Astrocyte of the cerebellum (primary cell): ENCODE measurements at regions not wholly inside any gene's neighbourhood (a gene's known extent, or its start where the extent isn't known, plus 50 kb on each side); places are given as distances from the start of the nearest gene placed in this dataset.

ENCODE experiments used
- DNase-seq: peaks from one replicate; pipeline ENCODE4 v3.0.0-alpha.2; 2011; ENCODE audit warnings: low read depth
- H3K4me3 ChIP-seq: 2 replicates; pipeline ENCODE4 v1.5.1; 2011; ENCODE audit warnings: mild to moderate bottlenecking, low read depth, low read length, moderate library complexity
- CTCF ChIP-seq: IDR thresholded peaks from 2 replicates; pipeline ENCODE4 v1.5.1; 2012; ENCODE audit warnings: low read length, low read depth, moderate library complexity, mild to moderate bottlenecking; ENCODE audit errors: missing control alignments
- in situ Hi-C: cut with HindIII; loops from 2 replicates; pipeline ENCODE4 v1.10.0; 2017; ENCODE audit warnings: low sequenced_read_pairs

- DNase-seq = no peak
- in situ Hi-C loops = no loop called here
- TF ChIP-seq CTCF = no peak
- H3K4me3 ChIP-seq = no peak overlapping the region
These were observed 396.2 kb upstream of the ZNF385D start for GRCh38 chr3:22147161-22147560.

- no peak for TF ChIP-seq CTCF
- in situ Hi-C loops = no loop called here
These were observed 405.9 kb upstream of the ZNF385D start for GRCh38 chr3:22156868-22157267.

GRCh38 chr3:22157848-22158247 is 406.8 kb upstream of the ZNF385D start:
- DNase-seq = no peak
- in situ Hi-C loops = no loop called here
- H3K4me3 ChIP-seq = no peak overlapping the region
- no peak for TF ChIP-seq CTCF

More at GRCh38 chr3:22156868-22157267, 405.9 kb upstream of the ZNF385D start:
- H3K4me3 ChIP-seq = no peak overlapping the region
- no peak for DNase-seq

GRCh38 chr3:22159004-22159695 is 408.1 kb upstream of the ZNF385D start:
- in situ Hi-C loops = no loop called here
- no peak for TF ChIP-seq CTCF
- no peak overlapping the region for H3K4me3 ChIP-seq
- DNase-seq = no peak

GRCh38 chr3:22161315-22161714 is 410.3 kb upstream of the ZNF385D start:
- in situ Hi-C loops = no loop called here
- no peak overlapping the region for H3K4me3 ChIP-seq
- DNase-seq = no peak
- no peak for TF ChIP-seq CTCF

- no peak for DNase-seq
- in situ Hi-C loops = no loop called here
- H3K4me3 ChIP-seq = no peak overlapping the region
- TF ChIP-seq CTCF = no peak
These were observed 419.4 kb upstream of the ZNF385D start for GRCh38 chr3:22170370-22170769.
